ENCODE measurements at regions not wholly inside any gene's neighbourhood (a gene's known extent, or its start where the extent isn't known, plus 50 kb on each side); places are given as distances from the start of the nearest gene placed in this dataset.

- TF ChIP-seq CTCF (IDR thresholded peaks at IDR 0.05) = no peak
- no peak for TF ChIP-seq POLR2A (IDR thresholded peaks at IDR 0.05)
Observed at GRCh38 chr2:34875091-34875745, 1276.1 kb upstream of the FAM98A start.
